HG02759 (cell line): ENCODE measurements at regions not wholly inside any gene's neighbourhood (a gene's known extent, or its start where the extent isn't known, plus 50 kb on each side); places are given as distances from the start of the nearest gene placed in this dataset.

ENCODE experiments used
- ATAC-seq: cut with Tn5 transposase; IDR thresholded peaks from one replicate; pipeline ENCODE4 v1.9.1; 2021; ENCODE audit warnings: mild to moderate bottlenecking, moderate library complexity; ENCODE audit not compliant: unreplicated experiment

- ATAC-seq, result no peak
Measured at GRCh38 chr4:1466034-1466862, 60.0 kb upstream of the NKX1-1 start.

GRCh38 chr4:1465173-1466033 lies 59.2 kb upstream of the NKX1-1 start:
- no peak for ATAC-seq

GRCh38 chr4:1464581-1465171 lies 58.4 kb upstream of the NKX1-1 start:
- no peak for ATAC-seq

GRCh38 chr4:1463927-1464540 lies 57.8 kb upstream of the NKX1-1 start:
- ATAC-seq, result no peak

- ATAC-seq, result no peak
Measured at GRCh38 chr4:1463088-1463926, 57.1 kb upstream of the NKX1-1 start.

GRCh38 chr4:1462768-1463075 lies 56.5 kb upstream of the NKX1-1 start:
- ATAC-seq, result no peak

GRCh38 chr4:1462009-1462767 lies 55.9 kb upstream of the NKX1-1 start:
- no peak for ATAC-seq

GRCh38 chr4:1460967-1461868 lies 55.0 kb upstream of the NKX1-1 start:
- no peak for ATAC-seq

GRCh38 chr4:1459722-1460511 lies 53.7 kb upstream of the NKX1-1 start:
- no peak for ATAC-seq

- ATAC-seq, result no peak
Measured at GRCh38 chr4:1459081-1459721, 53.0 kb upstream of the NKX1-1 start.

- ATAC-seq, result no peak
Measured at GRCh38 chr4:1458581-1458980, 52.3 kb upstream of the NKX1-1 start.
